ENCODE measurements at regions not wholly inside any gene's neighbourhood (a gene's known extent, or its start where the extent isn't known, plus 50 kb on each side); places are given as distances from the start of the nearest gene placed in this dataset.

- TF ChIP-seq CTCF (IDR thresholded peaks at IDR 0.05; ENCODE audit: low read depth, low read length) (no peak), EZH2phosphoT487 (IDR thresholded peaks at IDR 0.05; ENCODE audit: low read depth) (no peak)
Measured at GRCh38 chr2:156704132-156704531, 268.0 kb downstream of the GPD2 start.
